ENCODE measurements at regions not wholly inside any gene's neighbourhood (a gene's known extent, or its start where the extent isn't known, plus 50 kb on each side); places are given as distances from the start of the nearest gene placed in this dataset.
A peak's percentile ranks its signal among the peaks of the same experiment; 100 is the strongest.

GRCh38 chr10:57341294-57341693, 926.4 kb downstream of the IPMK start:
- H3K4me3 ChIP-seq (ENCODE audit: low read depth, low read length) = no peak overlapping the region
- Mint-ChIP-seq H3K4me3 (ENCODE audit: unreplicated experiment) (no peak overlapping the region), H3K4me1 (ENCODE audit: low read depth, unreplicated experiment) (no peaks in the 10 kb centered on the region), H3K27me3 (ENCODE audit: insufficient read depth, unreplicated experiment) (no peaks in the 10 kb centered on the region), H3K36me3 (ENCODE audit: insufficient read depth, unreplicated experiment) (no peaks in the 10 kb centered on the region), H3K27ac (ENCODE audit: unreplicated experiment) (no peak overlapping the region), H3K9me3 (ENCODE audit: unreplicated experiment) (peaks cover 21% of the 10 kb centered on the region)
- H3K36me3 ChIP-seq (ENCODE audit: control insufficient read depth, insufficient read depth, low read length) = no peaks in the 10 kb centered on the region
- H3K9me3 ChIP-seq = peaks cover 26% of the 10 kb centered on the region
- H3K4me1 ChIP-seq = no peaks in the 10 kb centered on the region
- no peak for DNase-seq
- POLR2A ChIA-PET = no interaction called here
- intact Hi-C loops (cut with micrococcal nuclease; ENCODE audit: unreplicated experiment) = no loop called here
- no TSS peak for BruUV-seq (replicated peaks)
- no peak for TF ChIP-seq CTCF (IDR thresholded peaks at IDR 0.05; ENCODE audit: insufficient read depth in 1 of 2, low read depth in 1 of 2, low read length in 1 of 2, severe bottlenecking in 1 of 2, unreplicated experiment in 1 of 2)
- H3K27me3 ChIP-seq (replicated peaks; ENCODE audit: control insufficient read depth, insufficient read depth, low read length) = no peaks in the 10 kb centered on the region
- CTCF ChIA-PET = interaction anchor here (1.4 kb wide), 1 partner anchor 316 kb away, joined by 5 read pairs; no protein-coding TSS in a partner anchor

GRCh38 chr10:57338823-57339558, 928.7 kb downstream of the IPMK start:
- peaks cover 20% of the 10 kb centered on the region for H3K9me3 ChIP-seq
- intact Hi-C loops (cut with micrococcal nuclease; ENCODE audit: unreplicated experiment) = loop anchor here (1.0 to 5.0 kb wide), 6 partner anchors 241 to 813 kb away; no protein-coding TSS in a partner anchor
- CTCF ChIA-PET = interaction anchor here (0.9 kb wide), 1 partner anchor 318 kb away, joined by 3 read pairs; no protein-coding TSS in a partner anchor
- TF ChIP-seq CTCF (IDR thresholded peaks at IDR 0.05; ENCODE audit: insufficient read depth in 1 of 2, low read depth in 1 of 2, low read length in 1 of 2, severe bottlenecking in 1 of 2, unreplicated experiment in 1 of 2) = peak; percentile 83 to 95
- no peaks in the 10 kb centered on the region for H3K4me1 ChIP-seq
- Mint-ChIP-seq H3K36me3 (ENCODE audit: insufficient read depth, unreplicated experiment) (no peaks in the 10 kb centered on the region), H3K9me3 (ENCODE audit: unreplicated experiment) (no peaks in the 10 kb centered on the region), H3K4me3 (ENCODE audit: unreplicated experiment) (no peak overlapping the region), H3K4me1 (ENCODE audit: low read depth, unreplicated experiment) (no peaks in the 10 kb centered on the region), H3K27me3 (ENCODE audit: insufficient read depth, unreplicated experiment) (no peaks in the 10 kb centered on the region), H3K27ac (ENCODE audit: unreplicated experiment) (no peak overlapping the region)
- H3K4me3 ChIP-seq (ENCODE audit: low read depth, low read length) = no peak overlapping the region
- BruUV-seq (replicated peaks) = no TSS peak
- DNase-seq = peak in 1 of 2 experiments; percentile 64
- no peaks in the 10 kb centered on the region for H3K27me3 ChIP-seq (replicated peaks; ENCODE audit: control insufficient read depth, insufficient read depth, low read length)
- POLR2A ChIA-PET = no interaction called here
- no peaks in the 10 kb centered on the region for H3K36me3 ChIP-seq (ENCODE audit: control insufficient read depth, insufficient read depth, low read length)

DNA sequence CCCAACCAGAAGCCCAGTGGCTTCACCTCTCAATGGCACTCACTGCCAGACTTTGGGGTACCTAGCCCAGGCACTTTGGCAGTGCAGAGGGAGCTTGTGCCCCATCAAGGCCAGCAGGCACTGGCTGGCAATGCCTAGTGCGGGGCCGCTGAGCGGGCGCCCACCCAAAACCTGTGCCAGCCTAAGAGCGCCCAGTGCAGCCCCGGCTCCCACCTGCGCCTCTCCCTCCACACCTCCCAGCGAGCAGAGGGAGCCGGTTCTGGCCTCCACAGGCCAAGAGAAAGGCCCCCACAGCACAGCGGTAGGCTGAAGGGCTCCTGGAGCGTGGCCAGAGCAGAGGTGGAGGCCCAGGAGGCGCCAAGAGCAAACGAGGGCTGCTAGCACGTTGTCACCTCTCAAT, 930.8 kb downstream of the IPMK start:
- Mint-ChIP-seq H3K27me3 (ENCODE audit: insufficient read depth, unreplicated experiment) (no peaks in the 10 kb centered on the region), H3K9me3 (ENCODE audit: unreplicated experiment) (no peaks in the 10 kb centered on the region), H3K4me1 (ENCODE audit: low read depth, unreplicated experiment) (no peaks in the 10 kb centered on the region), H3K27ac (ENCODE audit: unreplicated experiment) (no peak overlapping the region), H3K36me3 (ENCODE audit: insufficient read depth, unreplicated experiment) (no peaks in the 10 kb centered on the region), H3K4me3 (ENCODE audit: unreplicated experiment) (no peak overlapping the region)
- H3K36me3 ChIP-seq (ENCODE audit: control insufficient read depth, insufficient read depth, low read length) = no peaks in the 10 kb centered on the region
- intact Hi-C loops (cut with micrococcal nuclease; ENCODE audit: unreplicated experiment) = loop anchor here (5.0 kb wide), 1 partner anchor 510 kb away; no protein-coding TSS in a partner anchor
- no TSS peak for BruUV-seq (replicated peaks)
- H3K4me3 ChIP-seq (ENCODE audit: low read depth, low read length) = no peak overlapping the region
- TF ChIP-seq CTCF (IDR thresholded peaks at IDR 0.05; ENCODE audit: insufficient read depth in 1 of 2, low read depth in 1 of 2, low read length in 1 of 2, severe bottlenecking in 1 of 2, unreplicated experiment in 1 of 2) = no peak
- H3K4me1 ChIP-seq = no peaks in the 10 kb centered on the region
- ChIA-PET POLR2A (no interaction called here), CTCF (interaction anchor here (0.6 kb wide), 1 partner anchor 430 kb away, joined by 3 read pairs; no protein-coding TSS in a partner anchor)
- DNase-seq = no peak
- no peaks in the 10 kb centered on the region for H3K27me3 ChIP-seq (replicated peaks; ENCODE audit: control insufficient read depth, insufficient read depth, low read length)
- H3K9me3 ChIP-seq = 0 out of 2 replicates have a peak, but pooled peaks cover 3% of the 10 kb centered on the region

All from Caco-2 (cell line).